Esophagus muscularis mucosa (tissue), 4 donors: ENCODE measurements at regions not wholly inside any gene's neighbourhood (a gene's known extent, or its start where the extent isn't known, plus 50 kb on each side); places are given as distances from the start of the nearest gene placed in this dataset.

Experiments
- DNase-seq: peaks from one replicate; pipeline ENCODE4 v3.0.0-alpha.2; 2017; ENCODE audit errors: extremely low spot score
- H3K27ac ChIP-seq, 4 donors: fragments of 200-600 bp; sonication (generic); replicated peaks in 1 of 4; 1 replicate in 3 of 4; 2 replicates in 1 of 4; pipeline ENCODE4 v1.5.1; 2016 to 2019; ENCODE audit warnings: mild to moderate bottlenecking in 1 of 4
- H3K27me3 ChIP-seq, 4 donors: fragments of 200-600 bp; sonication (generic); one replicate each; pipeline versions ENCODE4 v1.5.1 to v1.6.0; 2016 to 2019
- H3K36me3 ChIP-seq, 4 donors: fragments of 200-600 bp; sonication (generic); one replicate each; pipeline ENCODE4 v1.5.1; 2016 to 2019
- H3K4me1 ChIP-seq, 4 donors: fragments of 200-600 bp; sonication (generic); one replicate each; pipeline ENCODE4 v1.5.1; 2016 to 2019
- H3K4me3 ChIP-seq, 4 donors: fragments of 200-600 bp; sonication (generic); 1 replicate in 2 of 4; 2 replicates in 2 of 4; pipeline ENCODE4 v1.5.1; 2016 to 2019; ENCODE audit warnings: mild to moderate bottlenecking in 4 of 4, moderate library complexity in 1 of 4
- H3K9me3 ChIP-seq, 4 donors: fragments of 200-600 bp; sonication (generic); 1 replicate in 3 of 4; 2 replicates in 1 of 4; pipeline ENCODE4 v1.5.1; 2016 to 2019
- CTCF ChIP-seq, 3 experiments: fragments of 200-600 bp in 2 of 3; fragments of 450-650 bp in 1 of 3; sonication (generic) in 2 of 3; IDR thresholded peaks; one replicate each; pipeline ENCODE4 v1.5.1; 2017 to 2019; ENCODE audit warnings: antibody characterized with exemption in 3 of 3, mild to moderate bottlenecking in 2 of 3, moderate library complexity in 1 of 3
- EP300 ChIP-seq: sonication (generic); formaldehyde crosslinking; IDR thresholded peaks from one replicate; pipeline ENCODE4 v1.6.1; 2017; ENCODE audit warnings: antibody characterized with exemption
- POLR2A ChIP-seq: fragments of 450-650 bp; IDR thresholded peaks from one replicate; pipeline ENCODE4 v1.6.1; 2017; ENCODE audit warnings: antibody characterized with exemption, moderate library complexity, mild to moderate bottlenecking, low read depth
- POLR2AphosphoS5 ChIP-seq, 2 donors: sonication (generic); formaldehyde crosslinking; IDR thresholded peaks; one replicate each; pipeline ENCODE4 v1.6.1; 2017; ENCODE audit warnings: antibody characterized with exemption in 2 of 2
- WGBS: methylation state at CpG from one replicate; pipeline ENCODE4 v1.1.5; 2018; 5-methylcytosine and 5-hydroxymethylcytosine counted together
- intact Hi-C: fragments of 100-400 bp; cut with DNase I; formaldehyde crosslinking; loops from one replicate; pipeline ENCODE4 v1.15.1; 2023

- no peaks in the 10 kb centered on the region for H3K36me3 ChIP-seq
- H3K4me1 ChIP-seq, result peaks cover 2 to 35% (median 14%) of the 10 kb centered on the region in 4 donors
- DNase-seq, result no peak
- no peaks in the 10 kb centered on the region for H3K9me3 ChIP-seq
- TF ChIP-seq POLR2A (no peak), CTCF (IDR thresholded peaks at IDR 0.05) (no peak), POLR2AphosphoS5 (IDR thresholded peaks at IDR 0.05) (no peak), EP300 (no peak)
- intact Hi-C loops, result no loop called here
- H3K27me3 ChIP-seq, result no peaks in the 10 kb centered on the region
- H3K27ac ChIP-seq, result no peak overlapping the region
- H3K4me3 ChIP-seq, result no peak overlapping the region
- WGBS, result 91% methylated on average over 6 of the region's 6 CpGs
Measured at GRCh38 chr3:99249627-99250026, 348.1 kb upstream of the DCBLD2 start.

GRCh38 chr3:99248913-99249312, 347.4 kb upstream of the DCBLD2 start:
- intact Hi-C loops, result no loop called here
- H3K9me3 ChIP-seq, result no peaks in the 10 kb centered on the region
- no peak for DNase-seq
- TF ChIP-seq CTCF (IDR thresholded peaks at IDR 0.05), result no peak
- TF ChIP-seq EP300, result no peak
- no peaks in the 10 kb centered on the region for H3K27me3 ChIP-seq
- 80% methylated on average over 1 of the region's 1 CpG for WGBS
- H3K27ac ChIP-seq, result no peak overlapping the region
- no peaks in the 10 kb centered on the region for H3K36me3 ChIP-seq
- H3K4me1 ChIP-seq, result peaks cover 2 to 28% (median 12%) of the 10 kb centered on the region in 4 donors
- no peak overlapping the region for H3K4me3 ChIP-seq

- H3K27ac ChIP-seq, result no peak overlapping the region
- 78% methylated on average over 1 of the region's 1 CpG for WGBS
- H3K4me1 ChIP-seq, result peaks cover 2 to 21% (median 10%) of the 10 kb centered on the region in 4 donors
- intact Hi-C loops, result no loop called here
- TF ChIP-seq CTCF (IDR thresholded peaks at IDR 0.05) (no peak), POLR2AphosphoS5 (IDR thresholded peaks at IDR 0.05) (no peak), POLR2A (no peak), EP300 (no peak)
- DNase-seq, result no peak
- no peaks in the 10 kb centered on the region for H3K27me3 ChIP-seq
- no peaks in the 10 kb centered on the region for H3K9me3 ChIP-seq
- H3K4me3 ChIP-seq, result no peak overlapping the region
- no peaks in the 10 kb centered on the region for H3K36me3 ChIP-seq
Measured at GRCh38 chr3:99248130-99248529, 346.6 kb upstream of the DCBLD2 start.

GRCh38 chr3:99246010-99246654, 344.6 kb upstream of the DCBLD2 start:
- H3K36me3 ChIP-seq, result no peaks in the 10 kb centered on the region
- DNase-seq, result no peak
- no peaks in the 10 kb centered on the region for H3K27me3 ChIP-seq
- TF ChIP-seq CTCF (IDR thresholded peaks at IDR 0.05), result no peak
- no peak for TF ChIP-seq POLR2A
- TF ChIP-seq EP300, result no peak
- no peak for TF ChIP-seq POLR2AphosphoS5 (IDR thresholded peaks at IDR 0.05)
- no peaks in the 10 kb centered on the region for H3K9me3 ChIP-seq
- no peak overlapping the region for H3K27ac ChIP-seq
- 69% methylated on average over 2 of the region's 2 CpGs for WGBS
- peaks cover 2 to 19% (median 8%) of the 10 kb centered on the region in 4 donors for H3K4me1 ChIP-seq
- H3K4me3 ChIP-seq, result no peak overlapping the region
- intact Hi-C loops, result no loop called here

- Histone ChIP-seq H3K4me1 (peaks cover 0 to 11% (median 0%) of the 10 kb centered on the region in 4 donors), H3K27me3 (no peaks in the 10 kb centered on the region), H3K9me3 (no peaks in the 10 kb centered on the region), H3K4me3 (no peak overlapping the region), H3K36me3 (no peaks in the 10 kb centered on the region), H3K27ac (no peak overlapping the region)
- DNase-seq, result no peak
- no peak for TF ChIP-seq CTCF (IDR thresholded peaks at IDR 0.05)
- intact Hi-C loops, result no loop called here
- WGBS, result 86% methylated on average over 2 of the region's 2 CpGs
Measured at GRCh38 chr3:99242271-99242670, 340.8 kb upstream of the DCBLD2 start.
